OCI-M2 (cell line): ENCODE measurements at regions not wholly inside any gene's neighbourhood (a gene's known extent, or its start where the extent isn't known, plus 50 kb on each side); places are given as distances from the start of the nearest gene placed in this dataset.
"Not testable (repeated sequence)": the region's sequence is repeated elsewhere in the genome, so short reads cannot be mapped to it uniquely, and the experiment has no call there.

Experiments
- DNase-seq: peaks from one replicate; lab custom pipeline; 2025; ENCODE audit not compliant: unreplicated experiment; lab: John Stamatoyannopoulos, UW

GRCh38 chr17:77631307-77631706 lies 327.2 kb upstream of the TNRC6C start:
- DNase-seq = no peak

GRCh38 chr17:77632619-77633018 lies 325.9 kb upstream of the TNRC6C start:
- DNase-seq = no peak

- no peak for DNase-seq
Measured at GRCh38 chr17:77634710-77635109, 323.8 kb upstream of the TNRC6C start.

GRCh38 chr17:77635176-77635575 lies 323.3 kb upstream of the TNRC6C start:
- no peak for DNase-seq

- DNase-seq = not testable (repeated sequence)
Measured at GRCh38 chr17:77635785-77636184, 322.7 kb upstream of the TNRC6C start.

- DNase-seq = no peak
Measured at GRCh38 chr17:77636835-77637817, 321.4 kb upstream of the TNRC6C start.

GRCh38 chr17:77637818-77638575 lies 320.5 kb upstream of the TNRC6C start:
- DNase-seq = no peak

- no peak for DNase-seq
Measured at GRCh38 chr17:77640252-77640651, 318.3 kb upstream of the TNRC6C start.

- DNase-seq = no peak
Measured at GRCh38 chr17:77640916-77641605, 317.4 kb upstream of the TNRC6C start.

- no peak for DNase-seq
Measured at GRCh38 chr17:77641718-77642117, 316.8 kb upstream of the TNRC6C start.

GRCh38 chr17:77644181-77645071 lies 314.1 kb upstream of the TNRC6C start:
- no peak for DNase-seq

- DNase-seq = no peak
Measured at GRCh38 chr17:77645072-77646045, 313.1 kb upstream of the TNRC6C start.

- no peak for DNase-seq
Measured at GRCh38 chr17:77646046-77646430, 312.5 kb upstream of the TNRC6C start.

- no peak for DNase-seq
Measured at GRCh38 chr17:77647531-77647930, 311.0 kb upstream of the TNRC6C start.

GRCh38 chr17:77649717-77650211 lies 308.7 kb upstream of the TNRC6C start:
- no peak for DNase-seq

GRCh38 chr17:77651988-77652387 lies 306.5 kb upstream of the TNRC6C start:
- no peak for DNase-seq

- DNase-seq = no peak
Measured at GRCh38 chr17:77654296-77654695, 304.2 kb upstream of the TNRC6C start.

- no peak for DNase-seq
Measured at GRCh38 chr17:77654850-77655249, 303.7 kb upstream of the TNRC6C start.

- no peak for DNase-seq
Measured at GRCh38 chr17:77656054-77656453, 302.4 kb upstream of the TNRC6C start.
